Trophoblast cell (in vitro differentiated cells and primary cell): ENCODE measurements at regions not wholly inside any gene's neighbourhood (a gene's known extent, or its start where the extent isn't known, plus 50 kb on each side); places are given as distances from the start of the nearest gene placed in this dataset.

ENCODE experiments used
- DNase-seq, 2 donors: peaks; one replicate each; pipeline ENCODE4 v3.0.0-alpha.2; 2016
- H2AFZ ChIP-seq: 2 replicates; pipeline ENCODE4 v1.6.1; 2013; ENCODE audit warnings: low read length, moderate library complexity, mild to moderate bottlenecking; ENCODE audit not compliant: insufficient read depth, poor library complexity
- H2AK5ac ChIP-seq: 2 replicates; pipeline ENCODE4 v1.6.1; 2013; ENCODE audit warnings: mild to moderate bottlenecking, low read length
- H2BK120ac ChIP-seq: 2 replicates; pipeline ENCODE4 v1.6.1; 2013; ENCODE audit warnings: low read length, mild to moderate bottlenecking, moderate library complexity; ENCODE audit not compliant: insufficient read depth, poor library complexity
- H2BK12ac ChIP-seq: 2 replicates; pipeline ENCODE4 v1.6.1; 2013; ENCODE audit warnings: mild to moderate bottlenecking, low read length, moderate library complexity
- H2BK5ac ChIP-seq: 2 replicates; pipeline ENCODE4 v1.6.1; 2013; ENCODE audit warnings: low read length, low read depth, moderate library complexity, mild to moderate bottlenecking; ENCODE audit not compliant: poor library complexity
- H3K14ac ChIP-seq: 2 replicates; pipeline ENCODE4 v1.6.1; 2013; ENCODE audit warnings: mild to moderate bottlenecking, low read length
- H3K18ac ChIP-seq: 2 replicates; pipeline ENCODE4 v1.6.1; 2013; ENCODE audit warnings: mild to moderate bottlenecking, low read length
- H3K23ac ChIP-seq: 2 replicates; pipeline ENCODE4 v1.6.1; 2013; ENCODE audit warnings: low read length
- H3K27ac ChIP-seq: 2 replicates; pipeline ENCODE4 v1.5.1; 2013; ENCODE audit warnings: low read depth, mild to moderate bottlenecking, inconsistent platforms, low read length, moderate library complexity
- H3K27me3 ChIP-seq: 2 replicates; pipeline ENCODE4 v1.6.1; 2013; ENCODE audit warnings: inconsistent platforms, mild to moderate bottlenecking, low read length, moderate library complexity; ENCODE audit not compliant: insufficient read depth
- H3K36me3 ChIP-seq, 2 experiments: 1 replicate in 1 of 2; 2 replicates in 1 of 2; pipeline ENCODE4 v1.6.1; 2013; ENCODE audit warnings: low read length in 2 of 2, mild to moderate bottlenecking in 2 of 2, moderate library complexity in 1 of 2; ENCODE audit not compliant: insufficient read depth in 2 of 2, control insufficient read depth in 1 of 2
- H3K4ac ChIP-seq: 2 replicates; pipeline ENCODE4 v1.6.1; 2013; ENCODE audit warnings: low read depth, mild to moderate bottlenecking, low read length, moderate library complexity
- H3K4me1 ChIP-seq, 2 experiments: 1 replicate in 1 of 2; 2 replicates in 1 of 2; pipeline ENCODE4 v1.6.1; 2013; ENCODE audit warnings: low read length in 2 of 2, mild to moderate bottlenecking in 2 of 2, moderate library complexity in 1 of 2; ENCODE audit not compliant: insufficient read depth in 2 of 2, control insufficient read depth in 1 of 2
- H3K4me2 ChIP-seq: 2 replicates; pipeline ENCODE4 v1.6.1; 2013; ENCODE audit warnings: inconsistent platforms, mild to moderate bottlenecking, low read length, moderate library complexity
- H3K4me3 ChIP-seq: 2 replicates; pipeline ENCODE4 v1.5.1; 2013; ENCODE audit warnings: mild to moderate bottlenecking, low read depth, low read length, inconsistent platforms
- H3K79me1 ChIP-seq: one replicate; pipeline ENCODE4 v1.6.1; 2013; ENCODE audit warnings: low read length
- H3K79me2 ChIP-seq: 2 replicates; pipeline ENCODE4 v1.6.1; 2013; ENCODE audit warnings: low read length, mild to moderate bottlenecking; ENCODE audit not compliant: control insufficient read depth, insufficient read depth, poor library complexity
- H3K9ac ChIP-seq: 2 replicates; pipeline ENCODE4 v1.6.1; 2013; ENCODE audit warnings: mild to moderate bottlenecking, low read length
- H3K9me3 ChIP-seq: 2 replicates; pipeline ENCODE4 v1.6.1; 2013; ENCODE audit warnings: low read depth, mild to moderate bottlenecking, control low read depth, inconsistent platforms, low read length; ENCODE audit not compliant: insufficient read depth
- H4K12ac ChIP-seq: 2 replicates; pipeline ENCODE4 v1.6.1; 2013; ENCODE audit warnings: low read depth, mild to moderate bottlenecking, low read length, moderate library complexity
- H4K8ac ChIP-seq: 2 replicates; pipeline ENCODE4 v1.6.1; 2013; ENCODE audit warnings: low read depth, mild to moderate bottlenecking, low read length, moderate library complexity
- H4K91ac ChIP-seq: one replicate; pipeline ENCODE4 v1.6.1; 2013; ENCODE audit warnings: low read depth, mild to moderate bottlenecking, low read length, moderate library complexity
- WGBS: extraction: QIAGEN DNeasy Blood & Tissue Kit; methylation state at CpG from one replicate; pipeline ENCODE4 v1.1.7; 2013; ENCODE audit warnings: missing lambda C conversion rate; ENCODE audit not compliant: insufficient read length, insufficient coverage; ENCODE audit errors: extremely low coverage; 5-methylcytosine and 5-hydroxymethylcytosine counted together

- Histone ChIP-seq H3K4me1 (peaks cover 0 to 2% of the 10 kb centered on the region in 2 experiments), H4K91ac (no peak overlapping the region), H3K14ac (no peak overlapping the region), H3K9me3 (no peaks in the 10 kb centered on the region), H3K79me1 (no peaks in the 10 kb centered on the region), H3K27me3 (no peaks in the 10 kb centered on the region), H3K18ac (no peak overlapping the region), H2BK5ac (no peak overlapping the region), H3K9ac (no peak overlapping the region), H4K12ac (no peak overlapping the region), H3K79me2 (no peaks in the 10 kb centered on the region), H4K8ac (no peak overlapping the region), H2AFZ (no peak overlapping the region), H3K4me2 (no peak overlapping the region), H3K27ac (no peak overlapping the region), H2BK12ac (no peak overlapping the region), H3K4ac (no peak overlapping the region), H3K23ac (no peak overlapping the region), H2AK5ac (no peak overlapping the region), H3K36me3 (no peaks in the 10 kb centered on the region), H2BK120ac (no peak overlapping the region), H3K4me3 (no peak overlapping the region)
- no peak for DNase-seq
Measured at GRCh38 chr18:57219964-57220363, 73.1 kb downstream of the BOD1L2 start.

DNA sequence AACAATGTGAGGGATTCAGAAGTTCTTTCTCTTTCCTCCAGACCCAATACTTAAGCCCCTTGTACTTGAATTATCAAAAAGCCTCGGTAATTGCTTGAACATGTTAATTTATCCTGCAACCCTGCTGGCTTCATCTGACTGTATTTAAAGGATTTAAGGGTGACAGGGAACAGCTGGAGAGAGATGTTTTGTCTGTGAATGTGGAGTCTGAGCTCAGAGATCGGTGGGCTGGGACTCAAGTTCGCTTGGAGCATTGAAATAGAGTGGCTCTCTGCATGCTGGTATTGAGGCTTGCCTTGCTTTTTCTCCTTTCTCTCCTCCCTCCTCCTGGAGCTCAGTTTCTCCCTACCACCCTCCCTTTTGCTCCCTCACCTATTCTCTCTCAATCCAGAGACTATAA lies 73.6 kb downstream of the BOD1L2 start:
- Histone ChIP-seq H2BK5ac (no peak overlapping the region), H2AFZ (no peak overlapping the region), H3K36me3 (no peaks in the 10 kb centered on the region), H2BK120ac (no peak overlapping the region), H4K12ac (no peak overlapping the region), H3K4ac (no peak overlapping the region), H3K23ac (no peak overlapping the region), H4K8ac (no peak overlapping the region), H3K4me1 (peaks cover 0 to 2% of the 10 kb centered on the region in 2 experiments), H3K79me1 (no peaks in the 10 kb centered on the region), H3K79me2 (no peaks in the 10 kb centered on the region), H3K27ac (no peak overlapping the region), H3K27me3 (no peaks in the 10 kb centered on the region), H2AK5ac (no peak overlapping the region), H3K9ac (no peak overlapping the region), H3K9me3 (no peaks in the 10 kb centered on the region), H2BK12ac (no peak overlapping the region), H3K14ac (no peak overlapping the region), H4K91ac (no peak overlapping the region), H3K4me3 (no peak overlapping the region), H3K18ac (no peak overlapping the region), H3K4me2 (no peak overlapping the region)
- no peak for DNase-seq
- no CpG with 5 or more reads among the region's 3 CpGs for WGBS

GRCh38 chr18:57220930-57221483 lies 74.1 kb downstream of the BOD1L2 start:
- Histone ChIP-seq H2BK12ac (no peak overlapping the region), H3K27ac (no peak overlapping the region), H2AFZ (no peak overlapping the region), H3K79me2 (no peaks in the 10 kb centered on the region), H4K8ac (no peak overlapping the region), H3K36me3 (no peaks in the 10 kb centered on the region), H3K9me3 (no peaks in the 10 kb centered on the region), H4K12ac (no peak overlapping the region), H3K27me3 (no peaks in the 10 kb centered on the region), H3K23ac (no peak overlapping the region), H3K4me1 (peaks cover 0 to 2% of the 10 kb centered on the region in 2 experiments), H3K4me3 (no peak overlapping the region), H4K91ac (no peak overlapping the region), H2BK120ac (no peak overlapping the region), H3K79me1 (no peaks in the 10 kb centered on the region), H2BK5ac (no peak overlapping the region), H3K4me2 (no peak overlapping the region), H3K9ac (no peak overlapping the region), H2AK5ac (no peak overlapping the region), H3K4ac (no peak overlapping the region), H3K14ac (no peak overlapping the region), H3K18ac (no peak overlapping the region)
- no peak for DNase-seq
- no CpG with 5 or more reads among the region's 9 CpGs for WGBS

- Histone ChIP-seq H3K4me2 (no peak overlapping the region), H3K14ac (no peak overlapping the region), H3K9ac (no peak overlapping the region), H2BK12ac (no peak overlapping the region), H2BK5ac (no peak overlapping the region), H3K9me3 (no peaks in the 10 kb centered on the region), H3K27me3 (no peaks in the 10 kb centered on the region), H3K4me3 (no peak overlapping the region), H2AFZ (no peak overlapping the region), H3K4ac (no peak overlapping the region), H3K79me1 (no peaks in the 10 kb centered on the region), H2BK120ac (no peak overlapping the region), H4K91ac (no peak overlapping the region), H3K23ac (no peak overlapping the region), H2AK5ac (no peak overlapping the region), H3K18ac (no peak overlapping the region), H3K4me1 (peaks cover 0 to 2% of the 10 kb centered on the region in 2 experiments), H3K27ac (no peak overlapping the region), H3K79me2 (no peaks in the 10 kb centered on the region), H4K12ac (no peak overlapping the region), H3K36me3 (no peaks in the 10 kb centered on the region), H4K8ac (no peak overlapping the region)
- no CpG with 5 or more reads among the region's 4 CpGs for WGBS
- DNase-seq: no peak
Measured at GRCh38 chr18:57223144-57223870, 76.4 kb downstream of the BOD1L2 start.
